Dendritic cell treated with granulocyte-macrophage colony-stimulating factor and Interleukin-4, amounts not matched to agents 40 ng/mL and 50 ng/mL, for 4 days (primary cell): ENCODE measurements at regions not wholly inside any gene's neighbourhood (a gene's known extent, or its start where the extent isn't known, plus 50 kb on each side); places are given as distances from the start of the nearest gene placed in this dataset.
"Not testable (repeated sequence)": the region's sequence is repeated elsewhere in the genome, so short reads cannot be mapped to it uniquely, and the experiment has no call there.

Experiments used
- H3K27ac Mint-ChIP-seq: one replicate; pipeline ENCODE4 v1.8.0; 2022; ENCODE audit warnings: mild to moderate bottlenecking, mixed read lengths
- H3K27me3 Mint-ChIP-seq: one replicate; pipeline ENCODE4 v1.8.0; 2022; ENCODE audit warnings: mild to moderate bottlenecking, mixed read lengths
- H3K36me3 Mint-ChIP-seq: one replicate; pipeline ENCODE4 v1.8.0; 2022; ENCODE audit warnings: low read depth, mixed read lengths
- H3K4me1 Mint-ChIP-seq: one replicate; pipeline ENCODE4 v1.8.0; 2022; ENCODE audit warnings: low read depth, mixed read lengths
- H3K4me3 Mint-ChIP-seq: one replicate; pipeline ENCODE4 v1.8.0; 2022; ENCODE audit warnings: mild to moderate bottlenecking, moderate library complexity, mixed read lengths
- H3K9me3 Mint-ChIP-seq: one replicate; pipeline ENCODE4 v1.8.0; 2022; ENCODE audit warnings: mixed read lengths
- intact Hi-C: fragments of 100-400 bp; cut with micrococcal nuclease; formaldehyde crosslinking; loops from one replicate; pipeline ENCODE4 v1.15.0; 2022

- intact Hi-C loops: no loop called here
- no peaks in the 10 kb centered on the region for H3K27me3 Mint-ChIP-seq
- H3K4me1 Mint-ChIP-seq: no peaks in the 10 kb centered on the region
- no peak overlapping the region for H3K27ac Mint-ChIP-seq
- H3K4me3 Mint-ChIP-seq: no peak overlapping the region
- H3K36me3 Mint-ChIP-seq: no peaks in the 10 kb centered on the region
- H3K9me3 Mint-ChIP-seq: peaks cover 25% of the 10 kb centered on the region
These were observed 624.8 kb upstream of the NOVA1 start for GRCh38 chr14:27222671-27223070.

GRCh38 chr14:27223906-27224305 is 626.1 kb upstream of the NOVA1 start:
- no peaks in the 10 kb centered on the region for H3K27me3 Mint-ChIP-seq
- H3K27ac Mint-ChIP-seq: no peak overlapping the region
- intact Hi-C loops: no loop called here
- H3K4me1 Mint-ChIP-seq: no peaks in the 10 kb centered on the region
- no peak overlapping the region for H3K4me3 Mint-ChIP-seq
- no peaks in the 10 kb centered on the region for H3K36me3 Mint-ChIP-seq
- peaks cover 21% of the 10 kb centered on the region for H3K9me3 Mint-ChIP-seq

- no peak overlapping the region for H3K4me3 Mint-ChIP-seq
- intact Hi-C loops: no loop called here
- H3K9me3 Mint-ChIP-seq: no peaks in the 10 kb centered on the region
- no peaks in the 10 kb centered on the region for H3K4me1 Mint-ChIP-seq
- H3K27ac Mint-ChIP-seq: no peak overlapping the region
- no peaks in the 10 kb centered on the region for H3K36me3 Mint-ChIP-seq
- H3K27me3 Mint-ChIP-seq: no peaks in the 10 kb centered on the region
These were observed 630.2 kb upstream of the NOVA1 start for GRCh38 chr14:27228053-27228452.

GRCh38 chr14:27234331-27234730 is 636.5 kb upstream of the NOVA1 start:
- Mint-ChIP-seq H3K4me3 (no peak overlapping the region), H3K27ac (no peak overlapping the region), H3K27me3 (no peaks in the 10 kb centered on the region), H3K9me3 (no peaks in the 10 kb centered on the region), H3K4me1 (no peaks in the 10 kb centered on the region), H3K36me3 (no peaks in the 10 kb centered on the region)
- intact Hi-C loops: no loop called here

GRCh38 chr14:27236601-27237000 is 638.8 kb upstream of the NOVA1 start:
- Mint-ChIP-seq H3K4me1 (no peaks in the 10 kb centered on the region), H3K36me3 (no peaks in the 10 kb centered on the region), H3K4me3 (no peak overlapping the region), H3K27me3 (no peaks in the 10 kb centered on the region), H3K27ac (no peak overlapping the region), H3K9me3 (no peaks in the 10 kb centered on the region)
- intact Hi-C loops: no loop called here

GRCh38 chr14:27242874-27243273 is 645.0 kb upstream of the NOVA1 start:
- Mint-ChIP-seq H3K4me3 (no peak overlapping the region), H3K4me1 (no peaks in the 10 kb centered on the region), H3K36me3 (no peaks in the 10 kb centered on the region), H3K9me3 (no peaks in the 10 kb centered on the region), H3K27me3 (no peaks in the 10 kb centered on the region), H3K27ac (no peak overlapping the region)
- intact Hi-C loops: no loop called here

GRCh38 chr14:27243365-27243764 is 645.5 kb upstream of the NOVA1 start:
- no peaks in the 10 kb centered on the region for H3K27me3 Mint-ChIP-seq
- H3K27ac Mint-ChIP-seq: no peak overlapping the region
- peaks cover 2% of the 10 kb centered on the region for H3K9me3 Mint-ChIP-seq
- H3K36me3 Mint-ChIP-seq: no peaks in the 10 kb centered on the region
- no peaks in the 10 kb centered on the region for H3K4me1 Mint-ChIP-seq
- intact Hi-C loops: no loop called here
- H3K4me3 Mint-ChIP-seq: no peak overlapping the region

- intact Hi-C loops: no loop called here
- no peak overlapping the region for H3K4me3 Mint-ChIP-seq
- peaks cover 7% of the 10 kb centered on the region for H3K9me3 Mint-ChIP-seq
- H3K36me3 Mint-ChIP-seq: no peaks in the 10 kb centered on the region
- H3K4me1 Mint-ChIP-seq: no peaks in the 10 kb centered on the region
- no peaks in the 10 kb centered on the region for H3K27me3 Mint-ChIP-seq
- H3K27ac Mint-ChIP-seq: no peak overlapping the region
These were observed 648.1 kb upstream of the NOVA1 start for GRCh38 chr14:27245947-27246346.

- Mint-ChIP-seq H3K4me1 (no peaks in the 10 kb centered on the region), H3K9me3 (no peaks in the 10 kb centered on the region), H3K4me3 (no peak overlapping the region), H3K36me3 (no peaks in the 10 kb centered on the region), H3K27me3 (no peaks in the 10 kb centered on the region), H3K27ac (no peak overlapping the region)
- intact Hi-C loops: no loop called here
These were observed 656.1 kb upstream of the NOVA1 start for GRCh38 chr14:27253966-27254365.

GRCh38 chr14:27256805-27257204 is 659.0 kb upstream of the NOVA1 start:
- H3K27ac Mint-ChIP-seq: no peak overlapping the region
- intact Hi-C loops: no loop called here

GRCh38 chr14:27267876-27268275 is 670.0 kb upstream of the NOVA1 start:
- Mint-ChIP-seq H3K27me3 (no peaks in the 10 kb centered on the region), H3K9me3 (peaks cover 2% of the 10 kb centered on the region), H3K36me3 (no peaks in the 10 kb centered on the region), H3K4me3 (no peak overlapping the region), H3K4me1 (no peaks in the 10 kb centered on the region), H3K27ac (no peak overlapping the region)
- intact Hi-C loops: no loop called here

More at GRCh38 chr14:27256805-27257204, 659.0 kb upstream of the NOVA1 start:
- H3K4me3 Mint-ChIP-seq: no peak overlapping the region
- H3K27me3 Mint-ChIP-seq: no peaks in the 10 kb centered on the region
- no peaks in the 10 kb centered on the region for H3K4me1 Mint-ChIP-seq
- H3K36me3 Mint-ChIP-seq: no peaks in the 10 kb centered on the region
- no peaks in the 10 kb centered on the region for H3K9me3 Mint-ChIP-seq

- H3K27ac Mint-ChIP-seq: no peak overlapping the region
- intact Hi-C loops: no loop called here
These were observed 672.9 kb upstream of the NOVA1 start for GRCh38 chr14:27270716-27271115.

GRCh38 chr14:27278341-27278740 is 680.5 kb upstream of the NOVA1 start:
- H3K4me3 Mint-ChIP-seq: no peak overlapping the region
- H3K4me1 Mint-ChIP-seq: no peaks in the 10 kb centered on the region
- no peaks in the 10 kb centered on the region for H3K27me3 Mint-ChIP-seq
- intact Hi-C loops: no loop called here
- no peaks in the 10 kb centered on the region for H3K36me3 Mint-ChIP-seq
- H3K9me3 Mint-ChIP-seq: no peaks in the 10 kb centered on the region
- H3K27ac Mint-ChIP-seq: no peak overlapping the region

More at GRCh38 chr14:27270716-27271115, 672.9 kb upstream of the NOVA1 start:
- Mint-ChIP-seq H3K36me3 (no peaks in the 10 kb centered on the region), H3K4me1 (no peaks in the 10 kb centered on the region), H3K9me3 (no peaks in the 10 kb centered on the region), H3K27me3 (no peaks in the 10 kb centered on the region), H3K4me3 (no peak overlapping the region)

- Mint-ChIP-seq H3K27ac (no peak overlapping the region), H3K4me3 (no peak overlapping the region), H3K9me3 (peaks cover 13% of the 10 kb centered on the region), H3K4me1 (no peaks in the 10 kb centered on the region), H3K27me3 (no peaks in the 10 kb centered on the region), H3K36me3 (no peaks in the 10 kb centered on the region)
- intact Hi-C loops: no loop called here
These were observed 707.7 kb upstream of the NOVA1 start for GRCh38 chr14:27305441-27305945.

- H3K36me3 Mint-ChIP-seq, H3K4me1 Mint-ChIP-seq, intact Hi-C loops, H3K27ac Mint-ChIP-seq, H3K27me3 Mint-ChIP-seq, H3K4me3 Mint-ChIP-seq: not testable (repeated sequence)
- peaks cover 11% of the 10 kb centered on the region for H3K9me3 Mint-ChIP-seq
These were observed 714.9 kb upstream of the NOVA1 start for GRCh38 chr14:27312730-27313129.
